A204.1 (cell line): ENCODE measurements at regions not wholly inside any gene's neighbourhood (a gene's known extent, or its start where the extent isn't known, plus 50 kb on each side); places are given as distances from the start of the nearest gene placed in this dataset.
"Not testable (repeated sequence)": the region's sequence is repeated elsewhere in the genome, so short reads cannot be mapped to it uniquely, and the experiment has no call there.

Experiments used
- FAIRE-seq: peaks from 2 replicates; lab custom pipeline; 2012; peaks lifted over from hg19 to GRCh38; lab: Jason Lieb, UNC

- no peak for FAIRE-seq
Observed at GRCh38 chr2:16079637-16080036, 139.3 kb downstream of the MYCN start.

- FAIRE-seq, result no peak
Observed at GRCh38 chr2:16077601-16078000, 137.3 kb downstream of the MYCN start.

GRCh38 chr2:16076911-16077310, 136.6 kb downstream of the MYCN start:
- no peak for FAIRE-seq

GRCh38 chr2:16075045-16076012, 135.0 kb downstream of the MYCN start:
- FAIRE-seq, result no peak

- no peak for FAIRE-seq
Observed at GRCh38 chr2:16073921-16074425, 133.6 kb downstream of the MYCN start.

- no peak for FAIRE-seq
Observed at GRCh38 chr2:16073471-16073870, 133.1 kb downstream of the MYCN start.

GRCh38 chr2:16072638-16073290, 132.4 kb downstream of the MYCN start:
- FAIRE-seq, result no peak

GRCh38 chr2:16071865-16072637, 131.7 kb downstream of the MYCN start:
- no peak for FAIRE-seq

- no peak for FAIRE-seq
Observed at GRCh38 chr2:16071039-16071864, 130.9 kb downstream of the MYCN start.

GRCh38 chr2:16070648-16070971, 130.3 kb downstream of the MYCN start:
- no peak for FAIRE-seq

GRCh38 chr2:16069933-16070647, 129.7 kb downstream of the MYCN start:
- no peak for FAIRE-seq

GRCh38 chr2:16069663-16069932, 129.2 kb downstream of the MYCN start:
- no peak for FAIRE-seq

- no peak for FAIRE-seq
Observed at GRCh38 chr2:16068552-16068940, 128.2 kb downstream of the MYCN start.

- FAIRE-seq, result no peak
Observed at GRCh38 chr2:16067866-16068551, 127.7 kb downstream of the MYCN start.

GRCh38 chr2:16067444-16067843, 127.1 kb downstream of the MYCN start:
- no peak for FAIRE-seq

GRCh38 chr2:16067037-16067406, 126.7 kb downstream of the MYCN start:
- no peak for FAIRE-seq

GRCh38 chr2:16066261-16067036, 126.1 kb downstream of the MYCN start:
- FAIRE-seq, result no peak

- not testable (repeated sequence) for FAIRE-seq
Observed at GRCh38 chr2:16065272-16066069, 125.1 kb downstream of the MYCN start.

- no peak for FAIRE-seq
Observed at GRCh38 chr2:16064745-16065144, 124.4 kb downstream of the MYCN start.
